GM12878 (cell line): ENCODE measurements at regions not wholly inside any gene's neighbourhood (a gene's known extent, or its start where the extent isn't known, plus 50 kb on each side); places are given as distances from the start of the nearest gene placed in this dataset.
"Not testable (repeated sequence)": the region's sequence is repeated elsewhere in the genome, so short reads cannot be mapped to it uniquely, and the experiment has no call there.

Experiments
- ATAC-seq: fragments of 200-7000 bp; cut with Tn5 transposase; 3 replicates; pipeline ENCODE4 v1.9.1; 2020; ENCODE audit warnings: mild to moderate bottlenecking, moderate library complexity
- BruUV-seq: library from RNA; stranded (reverse); fragments of 400-500 nt; replicated peaks from 2 replicates; lab custom pipeline; 2021; lab: Mats Ljungman, UMichigan
- CTCF ChIA-PET: fragments of 300-600 bp; sonication (Branson Sonifier 250); formaldehyde crosslinking; extraction: SDS; loops from one replicate; lab custom pipeline; 2021; ENCODE audit warnings: inconsistent platforms; lab: Yijun Ruan, JAX
- POLR2A ChIA-PET: fragments of 350-600 bp; formaldehyde crosslinking; extraction: SDS; loops from one replicate; lab custom pipeline; 2021; ENCODE audit warnings: inconsistent platforms; lab: Charles Lee
- RAD21 ChIA-PET: fragments of 300-600 bp; sonication (Branson Sonifier 250); formaldehyde crosslinking; loops from one replicate; lab custom pipeline; 2023; ENCODE audit warnings: antibody characterized with exemption; ENCODE audit not compliant: unreplicated experiment; lab: Charles Lee
- SMC1A ChIA-PET: fragments of 300-600 bp; sonication (Branson Sonifier 250); formaldehyde crosslinking; loops from one replicate; lab custom pipeline; 2023; ENCODE audit not compliant: unreplicated experiment, uncharacterized antibody; lab: Charles Lee
- DNase-seq: peaks from one replicate; pipeline ENCODE4 v3.0.0-alpha.2; 2011; ENCODE audit warnings: low read depth, low spot score
- FAIRE-seq: peaks from 3 replicates; lab custom pipeline; 2011; peaks lifted over from hg19 to GRCh38; lab: Jason Lieb, UNC
- H2AFZ ChIP-seq: 2 replicates; pipeline ENCODE4 v1.6.0; 2011; ENCODE audit warnings: low read depth, low read length, control low read depth; ENCODE audit not compliant: control insufficient read depth
- H3K27ac ChIP-seq: 2 replicates; pipeline ENCODE4 v1.5.1; 2011; ENCODE audit warnings: control low read depth; ENCODE audit not compliant: control insufficient read depth, insufficient read depth
- H3K27me3 ChIP-seq, 2 experiments: replicated peaks in 1 of 2; 2 replicates each; pipeline versions ENCODE4 v1.6.0 to v1.6.1; 2011; ENCODE audit warnings: low read length in 1 of 2; ENCODE audit not compliant: control insufficient read depth in 2 of 2, insufficient read depth in 2 of 2
- H3K36me3 ChIP-seq, 2 experiments: 2 replicates each; pipeline ENCODE4 v1.5.1; 2011; ENCODE audit warnings: low read length in 1 of 2; ENCODE audit not compliant: control insufficient read depth in 2 of 2, insufficient read depth in 2 of 2
- H3K4me1 ChIP-seq: 2 replicates; pipeline ENCODE4 v1.6.1; 2011; ENCODE audit warnings: mild to moderate bottlenecking, low read length, moderate library complexity, mixed read lengths; ENCODE audit not compliant: control insufficient read depth, insufficient read depth
- H3K4me2 ChIP-seq: 2 replicates; pipeline ENCODE4 v1.6.0; 2011; ENCODE audit warnings: control low read depth; ENCODE audit not compliant: control insufficient read depth, insufficient read depth
- H3K4me3 ChIP-seq: fragments of 200-600 bp; sonication (generic); 2 replicates; pipeline ENCODE4 v1.5.1; 2016
- H3K79me2 ChIP-seq: 2 replicates; pipeline ENCODE4 v1.6.0; 2011; ENCODE audit warnings: low read length; ENCODE audit not compliant: control insufficient read depth, insufficient read depth
- H3K9ac ChIP-seq: 2 replicates; pipeline ENCODE4 v1.8.0; 2011; ENCODE audit warnings: low read length, control low read depth, mixed read lengths; ENCODE audit not compliant: control insufficient read depth, insufficient read depth
- H3K9me3 ChIP-seq: replicated peaks from 3 replicates; pipeline ENCODE4 v1.5.1; 2011; ENCODE audit warnings: mild to moderate bottlenecking, low read length; ENCODE audit not compliant: control insufficient read depth, insufficient read depth
- H4K20me1 ChIP-seq: 2 replicates; pipeline ENCODE4 v1.6.0; 2011; ENCODE audit not compliant: control insufficient read depth, insufficient read depth
- CHD1 ChIP-seq: IDR thresholded peaks from 2 replicates; pipeline ENCODE4 v1.6.1; 2012; ENCODE audit warnings: low read depth, low read length, improper control_type of control experiment
- GATAD2B ChIP-seq: fragments of 450-650 bp; conservative IDR thresholded peaks from 2 replicates; pipeline ENCODE4 v1.6.1; 2017; ENCODE audit warnings: low read depth, mild to moderate bottlenecking, moderate library complexity
- KDM1A ChIP-seq: fragments of 200-600 bp; sonication (generic); IDR thresholded peaks from 2 replicates; pipeline ENCODE4 v1.6.1; 2016; ENCODE audit warnings: borderline replicate concordance
- MTA3 ChIP-seq: IDR thresholded peaks from 2 replicates; pipeline ENCODE4 v1.6.1; 2012; ENCODE audit warnings: low read length, inconsistent platforms, borderline replicate concordance
- MYC ChIP-seq: IDR thresholded peaks from 2 replicates; pipeline ENCODE4 v1.6.1; 2011; ENCODE audit warnings: mild to moderate bottlenecking, low read length, moderate library complexity, inconsistent platforms; ENCODE audit not compliant: insufficient read depth, insufficient replicate concordance, insufficient read length, severe bottlenecking
- NBN ChIP-seq: fragments of 450-650 bp; IDR thresholded peaks from 2 replicates; pipeline ENCODE4 v1.6.1; 2016
- NFIC ChIP-seq: IDR thresholded peaks from 2 replicates; pipeline ENCODE4 v1.6.1; 2012; ENCODE audit warnings: low read depth, mild to moderate bottlenecking, inconsistent platforms, low read length, moderate library complexity
- NR2C1 ChIP-seq: fragments of 450-650 bp; IDR thresholded peaks from 2 replicates; pipeline ENCODE4 v1.6.1; 2017; ENCODE audit warnings: antibody characterized with exemption, mild to moderate bottlenecking, moderate library complexity
- PML ChIP-seq: IDR thresholded peaks from 2 replicates; pipeline ENCODE4 v1.6.1; 2012; ENCODE audit warnings: low read length, inconsistent platforms
- RCOR1 ChIP-seq: conservative IDR thresholded peaks from 2 replicates; pipeline ENCODE4 v1.6.1; 2012; ENCODE audit warnings: low read depth, low read length, improper control_type of control experiment
- RUNX3 ChIP-seq: IDR thresholded peaks from 2 replicates; pipeline ENCODE4 v1.6.1; 2012; ENCODE audit warnings: low read length, inconsistent platforms
- SIX5 ChIP-seq: IDR thresholded peaks from 2 replicates; pipeline ENCODE4 v1.6.1; 2011; ENCODE audit warnings: mild to moderate bottlenecking, low read depth, low read length, moderate library complexity; ENCODE audit not compliant: severe bottlenecking
- SRF ChIP-seq, 2 experiments: IDR thresholded peaks; 2 replicates each; pipeline ENCODE4 v1.6.1; 2011; ENCODE audit warnings: low read depth in 2 of 2, low read length in 2 of 2, mild to moderate bottlenecking in 1 of 2, moderate library complexity in 1 of 2
- STAT1 ChIP-seq: fragments of 450-650 bp; conservative IDR thresholded peaks from 2 replicates; pipeline ENCODE4 v1.6.1; 2014; ENCODE audit warnings: antibody characterized with exemption, mild to moderate bottlenecking
- ZNF622 ChIP-seq: fragments of 450-650 bp; IDR thresholded peaks from 2 replicates; pipeline ENCODE4 v1.6.1; 2017; ENCODE audit warnings: mild to moderate bottlenecking, inconsistent platforms
- WGBS: methylation state at CpG from one replicate; pipeline ENCODE4 v1.1.6; 2016; ENCODE audit warnings: low lambda C conversion rate; ENCODE audit not compliant: insufficient replicate concordance, insufficient coverage; ENCODE audit errors: missing lambda C conversion rate; 5-methylcytosine and 5-hydroxymethylcytosine counted together
- in situ Hi-C: fragments of 300-500 bp; cut with MboI; formaldehyde crosslinking; loops from 9 replicates; pipeline ENCODE4 v1.14.3; 2018; ENCODE audit warnings: mixed read lengths
- intact Hi-C: fragments of 100-400 bp; cut with micrococcal nuclease; formaldehyde crosslinking; loops from one replicate; pipeline ENCODE4 v1.14.2; 2022; ENCODE audit not compliant: unreplicated experiment
- TF ChIP-seq, protein P1 (sequence below): fragments of 450-650 bp; IDR thresholded peaks from 2 replicates; pipeline ENCODE4 v1.6.1; 2016; ENCODE audit warnings: mild to moderate bottlenecking

DNA sequence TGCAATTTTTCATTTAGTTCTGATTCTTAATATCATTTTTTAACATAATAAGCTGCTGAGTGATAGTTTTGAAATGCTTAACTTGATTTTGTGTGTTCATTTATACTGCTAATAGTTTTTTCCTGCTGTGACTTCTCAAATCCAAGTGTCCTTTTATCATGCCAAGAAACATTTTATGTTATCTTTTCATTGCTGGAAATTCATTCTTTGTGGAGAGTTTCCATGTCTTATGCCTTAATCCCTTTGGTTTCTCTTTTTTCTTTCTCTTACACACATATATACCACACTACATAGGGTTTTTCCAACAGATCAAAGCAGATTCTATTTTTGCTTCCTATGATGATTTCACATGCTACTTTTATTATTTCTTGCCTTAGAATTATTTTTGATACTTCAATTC lies 981.1 kb downstream of the SLC6A15 start:
- no TSS peak for BruUV-seq
- in situ Hi-C loops = no loop called here

DNA sequence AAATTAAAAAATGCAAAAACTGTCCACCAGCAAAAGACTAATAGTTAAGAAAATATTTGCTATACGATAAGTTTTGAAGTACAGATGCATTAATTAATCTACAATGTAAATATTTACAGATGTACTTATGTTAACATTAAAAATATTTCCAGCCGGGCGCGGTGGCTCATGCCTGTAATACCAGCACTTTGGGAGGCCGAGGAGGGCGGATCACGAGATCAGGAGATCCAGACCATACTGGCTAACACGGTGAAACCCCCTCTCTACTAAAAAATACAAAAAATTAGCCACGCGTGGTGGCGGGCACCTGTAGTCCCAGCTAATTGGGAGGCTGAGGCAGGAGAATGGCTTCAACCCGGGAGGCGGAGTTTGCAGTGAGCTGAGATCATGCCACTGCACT lies 982.8 kb downstream of the SLC6A15 start:
- DNase-seq, H3K4me2 ChIP-seq, BruUV-seq, RAD21 ChIA-PET, SMC1A ChIA-PET, CTCF ChIA-PET, intact Hi-C loops, H4K20me1 ChIP-seq, H3K79me2 ChIP-seq, H3K4me1 ChIP-seq, H3K27me3 ChIP-seq, H3K27ac ChIP-seq, H2AFZ ChIP-seq, ATAC-seq, H3K9me3 ChIP-seq, in situ Hi-C loops, H3K9ac ChIP-seq, POLR2A ChIA-PET, H3K36me3 ChIP-seq, H3K4me3 ChIP-seq, FAIRE-seq: not testable (repeated sequence)
- 54% methylated on average over 13 of the region's 13 CpGs for WGBS

More for the DNA sequence above, 981.1 kb downstream of the SLC6A15 start:
- Histone ChIP-seq H3K79me2 (no peaks in the 10 kb centered on the region), H3K4me3 (no peak overlapping the region), H3K9me3 (no peaks in the 10 kb centered on the region), H3K9ac (no peak overlapping the region), H3K36me3 (no peaks in the 10 kb centered on the region), H3K4me1 (no peaks in the 10 kb centered on the region), H3K4me2 (no peak overlapping the region), H3K27me3 (no peaks in the 10 kb centered on the region), H2AFZ (no peak overlapping the region), H4K20me1 (no peaks in the 10 kb centered on the region), H3K27ac (no peak overlapping the region)
- ChIA-PET POLR2A (no interaction called here), RAD21 (no interaction called here), SMC1A (no interaction called here), CTCF (no interaction called here)
- intact Hi-C loops = no loop called here
- FAIRE-seq = no peak
- no peak for ATAC-seq
- no peak for DNase-seq
- TF ChIP-seq NR2C1 (no peak), KDM1A (no peak), NBN (no peak), MTA3 (no peak), RUNX3 (no peak), MYC (no peak), SRF (IDR thresholded peaks at IDR 0.05; ENCODE audit: low read depth in 2 of 2, low read length in 2 of 2) (no peak), RCOR1 (no peak), GATAD2B (no peak), SIX5 (no peak), CHD1 (no peak), ZNF622 (no peak), PML (no peak), NFIC (no peak), STAT1 (no peak)
- TF ChIP-seq, protein P1, sequence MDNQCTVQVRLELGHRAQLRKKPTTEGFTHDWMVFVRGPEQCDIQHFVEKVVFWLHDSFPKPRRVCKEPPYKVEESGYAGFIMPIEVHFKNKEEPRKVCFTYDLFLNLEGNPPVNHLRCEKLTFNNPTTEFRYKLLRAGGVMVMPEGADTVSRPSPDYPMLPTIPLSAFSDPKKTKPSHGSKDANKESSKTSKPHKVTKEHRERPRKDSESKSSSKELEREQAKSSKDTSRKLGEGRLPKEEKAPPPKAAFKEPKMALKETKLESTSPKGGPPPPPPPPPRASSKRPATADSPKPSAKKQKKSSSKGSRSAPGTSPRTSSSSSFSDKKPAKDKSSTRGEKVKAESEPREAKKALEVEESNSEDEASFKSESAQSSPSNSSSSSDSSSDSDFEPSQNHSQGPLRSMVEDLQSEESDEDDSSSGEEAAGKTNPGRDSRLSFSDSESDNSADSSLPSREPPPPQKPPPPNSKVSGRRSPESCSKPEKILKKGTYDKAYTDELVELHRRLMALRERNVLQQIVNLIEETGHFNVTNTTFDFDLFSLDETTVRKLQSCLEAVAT = no peak
